Pancreas (tissue), 10 donors: ENCODE measurements at regions not wholly inside any gene's neighbourhood (a gene's known extent, or its start where the extent isn't known, plus 50 kb on each side); places are given as distances from the start of the nearest gene placed in this dataset.

Experiments used
- ATAC-seq, 4 donors: fragments of 200-7000 bp; cut with Tn5 transposase; one replicate each; pipeline versions ENCODE4 v1.8.0 to v1.9.1; 2020; ENCODE audit warnings: mild to moderate bottlenecking in 4 of 4, moderate library complexity in 4 of 4
- DNase-seq, 6 donors: peaks; one replicate each; pipeline ENCODE4 v3.0.0-alpha.2; 2020
- FAIRE-seq: peaks from 2 replicates; lab custom pipeline; 2012; peaks lifted over from hg19 to GRCh38; lab: Jason Lieb, UNC
- H3K27ac ChIP-seq, 4 donors: fragments of 200-600 bp; sonication (generic); 1 replicate in 3 of 4; 2 replicates in 1 of 4; pipeline versions ENCODE4 v1.5.0 to v1.8.0; 2020
- H3K27me3 ChIP-seq, 4 donors: fragments of 200-600 bp; one replicate each; pipeline ENCODE4 v1.8.0; 2021
- H3K36me3 ChIP-seq, 3 donors: fragments of 200-600 bp; sonication (generic) in 1 of 3; one replicate each; pipeline versions ENCODE4 v1.5.0 to v1.8.0; 2020 to 2021
- H3K4me1 ChIP-seq, 3 donors: fragments of 200-600 bp; one replicate each; pipeline ENCODE4 v1.8.0; 2021
- H3K4me3 ChIP-seq, 4 donors: fragments of 200-600 bp; sonication (generic) in 2 of 4; one replicate each; pipeline versions ENCODE4 v1.5.0 to v1.8.0; 2020 to 2021
- H3K9me3 ChIP-seq, 4 donors: fragments of 200-600 bp; one replicate each; pipeline ENCODE4 v1.8.0; 2021
- WGBS, 2 donors: extraction: QIAGEN DNeasy Blood & Tissue Kit; methylation state at CpG; one replicate each; pipeline ENCODE4 v1.1.7; 2013; 5-methylcytosine and 5-hydroxymethylcytosine counted together
- intact Hi-C, 3 donors: fragments of 100-400 bp; cut with DNase I; formaldehyde crosslinking; loops; one replicate each; pipeline versions ENCODE4 v1.11.1 to v1.14.2; 2022
- TF ChIP-seq, protein P1 (sequence below), 4 donors: fragments of 200-600 bp; sonication (generic) in 3 of 4; IDR thresholded peaks; one replicate each; pipeline versions ENCODE4 v1.5.0 to v1.8.0; 2021; ENCODE audit warnings: antibody characterized with exemption in 4 of 4
- donor health status: healthy with polysubstance abuse.
- donor health status: DM: no; HTN: no; CAD: no; lungs with moderate emphysema.
- donor health status: DM: no; HTN: no; CAD: no.
- donor health status: control.
- donor health status: control.
- donor health status: Bipolar disorder and iron deficiency.
- donor health status: DM: yes; HTN: yes; CAD: no.
- donor health status: DM: no; HTN: no; CAD: no.
- donor health status: DM: no; HTN: no; CAD: no.
- donor health status: DM: yes; HTN: yes; CAD: no.

DNA sequence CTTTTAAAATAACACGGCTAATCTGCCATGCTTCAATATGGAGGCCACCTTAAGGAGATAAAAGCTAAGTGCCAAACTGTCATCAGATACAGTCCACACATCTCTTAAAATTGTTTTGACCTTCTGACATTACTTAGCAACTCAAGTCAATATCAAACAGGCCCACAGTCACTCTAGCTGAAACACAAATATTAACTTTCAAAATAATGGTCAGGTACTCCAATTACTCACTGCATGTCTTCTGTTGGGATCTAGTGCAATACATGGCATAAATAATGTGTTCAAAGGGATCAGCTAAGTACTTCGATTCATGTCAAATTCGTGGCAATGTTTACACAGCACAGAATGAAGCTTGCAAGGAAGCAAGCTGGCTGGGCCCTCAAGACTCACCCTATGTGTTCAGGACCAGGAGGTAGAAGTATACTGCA lies 133.9 kb upstream of the BEND6 start:
- intact Hi-C loops, result no loop called here
- FAIRE-seq (no peak), ATAC-seq (peak in 2 of 4 donors; percentile 64 to 70), DNase-seq (no peak)
- Histone ChIP-seq H3K27me3 (no peaks in the 10 kb centered on the region), H3K4me1 (no peaks in the 10 kb centered on the region), H3K27ac (no peak overlapping the region), H3K36me3 (no peaks in the 10 kb centered on the region), H3K4me3 (no peak overlapping the region), H3K9me3 (no peaks in the 10 kb centered on the region)
- TF ChIP-seq, protein P1, sequence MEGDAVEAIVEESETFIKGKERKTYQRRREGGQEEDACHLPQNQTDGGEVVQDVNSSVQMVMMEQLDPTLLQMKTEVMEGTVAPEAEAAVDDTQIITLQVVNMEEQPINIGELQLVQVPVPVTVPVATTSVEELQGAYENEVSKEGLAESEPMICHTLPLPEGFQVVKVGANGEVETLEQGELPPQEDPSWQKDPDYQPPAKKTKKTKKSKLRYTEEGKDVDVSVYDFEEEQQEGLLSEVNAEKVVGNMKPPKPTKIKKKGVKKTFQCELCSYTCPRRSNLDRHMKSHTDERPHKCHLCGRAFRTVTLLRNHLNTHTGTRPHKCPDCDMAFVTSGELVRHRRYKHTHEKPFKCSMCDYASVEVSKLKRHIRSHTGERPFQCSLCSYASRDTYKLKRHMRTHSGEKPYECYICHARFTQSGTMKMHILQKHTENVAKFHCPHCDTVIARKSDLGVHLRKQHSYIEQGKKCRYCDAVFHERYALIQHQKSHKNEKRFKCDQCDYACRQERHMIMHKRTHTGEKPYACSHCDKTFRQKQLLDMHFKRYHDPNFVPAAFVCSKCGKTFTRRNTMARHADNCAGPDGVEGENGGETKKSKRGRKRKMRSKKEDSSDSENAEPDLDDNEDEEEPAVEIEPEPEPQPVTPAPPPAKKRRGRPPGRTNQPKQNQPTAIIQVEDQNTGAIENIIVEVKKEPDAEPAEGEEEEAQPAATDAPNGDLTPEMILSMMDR (IDR thresholded peaks at IDR 0.05), result no peak
- 42 to 43% methylated on average over 3 of the region's 3 CpGs for WGBS, 2 donors

- intact Hi-C loops, result no loop called here
- H3K4me1 ChIP-seq, result no peaks in the 10 kb centered on the region
- no peaks in the 10 kb centered on the region for H3K9me3 ChIP-seq
- FAIRE-seq, result no peak
- no peak for DNase-seq
- no peaks in the 10 kb centered on the region for H3K36me3 ChIP-seq
- 77 to 81% methylated on average over 2 of the region's 2 CpGs for WGBS, 2 donors
- no peaks in the 10 kb centered on the region for H3K27me3 ChIP-seq
- no peak for ATAC-seq
- TF ChIP-seq, protein P1 (IDR thresholded peaks at IDR 0.05), result no peak
- H3K4me3 ChIP-seq, result no peak overlapping the region
- H3K27ac ChIP-seq, result no peak overlapping the region
Observed at GRCh38 chr6:56820060-56820459, 134.8 kb upstream of the BEND6 start.

- H3K27me3 ChIP-seq, result no peaks in the 10 kb centered on the region
- ATAC-seq, result no peak
- no peak for DNase-seq
- no peaks in the 10 kb centered on the region for H3K4me1 ChIP-seq
- no peak overlapping the region for H3K27ac ChIP-seq
- TF ChIP-seq, protein P1 (IDR thresholded peaks at IDR 0.05), result no peak
- intact Hi-C loops, result no loop called here
- no peaks in the 10 kb centered on the region for H3K36me3 ChIP-seq
- H3K9me3 ChIP-seq, result no peaks in the 10 kb centered on the region
- 35 to 78% methylated on average over 1 of the region's 1 CpG for WGBS, 2 donors
- no peak for FAIRE-seq
- no peak overlapping the region for H3K4me3 ChIP-seq
Observed at GRCh38 chr6:56819604-56820003, 135.3 kb upstream of the BEND6 start.

GRCh38 chr6:56816370-56816769 lies 138.5 kb upstream of the BEND6 start:
- no peaks in the 10 kb centered on the region for H3K36me3 ChIP-seq
- FAIRE-seq (no peak), DNase-seq (no peak), ATAC-seq (no peak)
- no peaks in the 10 kb centered on the region for H3K4me1 ChIP-seq
- no peaks in the 10 kb centered on the region for H3K27me3 ChIP-seq
- 52 to 55% methylated on average over 5 of the region's 5 CpGs for WGBS, 2 donors
- intact Hi-C loops, result no loop called here
- TF ChIP-seq, protein P1 (IDR thresholded peaks at IDR 0.05), result no peak
- no peak overlapping the region for H3K27ac ChIP-seq
- H3K9me3 ChIP-seq, result no peaks in the 10 kb centered on the region
- no peak overlapping the region for H3K4me3 ChIP-seq

DNA sequence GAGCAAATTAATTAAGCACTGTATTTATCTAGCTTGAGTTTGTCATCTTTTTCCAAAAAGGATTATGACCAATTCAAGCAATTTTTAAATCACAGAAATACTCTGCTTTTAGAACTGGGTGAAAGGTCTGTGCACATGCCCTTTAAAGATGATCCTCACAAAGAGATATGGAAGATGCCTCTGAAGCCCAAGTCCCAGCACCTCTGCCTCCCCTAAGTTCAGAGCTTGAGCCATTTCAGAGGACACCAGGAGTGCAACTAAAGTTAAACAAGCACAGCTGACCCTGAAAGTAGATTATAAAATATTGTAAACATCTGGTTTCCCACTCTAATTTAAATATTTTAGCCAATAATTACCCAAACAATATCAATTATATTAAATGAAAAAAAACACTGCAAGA lies 139.5 kb upstream of the BEND6 start:
- Histone ChIP-seq H3K4me1 (no peaks in the 10 kb centered on the region), H3K4me3 (no peak overlapping the region), H3K36me3 (no peaks in the 10 kb centered on the region), H3K9me3 (no peaks in the 10 kb centered on the region), H3K27ac (no peak overlapping the region), H3K27me3 (no peaks in the 10 kb centered on the region)
- intact Hi-C loops, result no loop called here
- ATAC-seq (no peak), FAIRE-seq (peak; percentile 5), DNase-seq (no peak)
- TF ChIP-seq, protein P1 (IDR thresholded peaks at IDR 0.05), result no peak
